H9 (cell line): ENCODE measurements at regions not wholly inside any gene's neighbourhood (a gene's known extent, or its start where the extent isn't known, plus 50 kb on each side); places are given as distances from the start of the nearest gene placed in this dataset.

ENCODE experiments used
- DNase-seq: peaks from one replicate; pipeline ENCODE4 v3.0.0-alpha.2; 2017
- H2AFZ ChIP-seq: one replicate; pipeline ENCODE4 v1.6.1; 2013; ENCODE audit warnings: mild to moderate bottlenecking, low read length, control low read depth, moderate library complexity
- H2AK5ac ChIP-seq: 2 replicates; pipeline ENCODE4 v1.6.1; 2013; ENCODE audit warnings: low read length, control low read depth, mixed read lengths; ENCODE audit not compliant: insufficient read length
- H2BK120ac ChIP-seq: one replicate; pipeline ENCODE4 v1.6.1; 2013; ENCODE audit warnings: low read depth, mild to moderate bottlenecking, low read length, control low read depth, inconsistent platforms; ENCODE audit not compliant: poor library complexity, severe bottlenecking
- H2BK12ac ChIP-seq: 2 replicates; pipeline ENCODE4 v1.6.1; 2013; ENCODE audit warnings: low read length, control low read depth, mixed read lengths, low read depth; ENCODE audit not compliant: insufficient read length
- H2BK15ac ChIP-seq: 2 replicates; pipeline ENCODE4 v1.6.1; 2013; ENCODE audit warnings: low read depth, low read length, control low read depth
- H2BK20ac ChIP-seq: one replicate; pipeline ENCODE4 v1.6.1; 2013; ENCODE audit warnings: low read depth, mild to moderate bottlenecking, low read length, control low read depth, inconsistent platforms; ENCODE audit not compliant: poor library complexity, severe bottlenecking
- H2BK5ac ChIP-seq: 2 replicates; pipeline ENCODE4 v1.6.1; 2013; ENCODE audit warnings: low read length, control low read depth, mixed read lengths; ENCODE audit not compliant: insufficient read length
- H3K14ac ChIP-seq: 2 replicates; pipeline ENCODE4 v1.6.1; 2013; ENCODE audit warnings: low read length, control low read depth; ENCODE audit not compliant: insufficient read depth
- H3K18ac ChIP-seq: 2 replicates; pipeline ENCODE4 v1.6.1; 2013; ENCODE audit warnings: low read depth, mild to moderate bottlenecking, mixed read lengths, low read length, control low read depth; ENCODE audit not compliant: insufficient read length
- H3K23ac ChIP-seq: 2 replicates; pipeline ENCODE4 v1.6.1; 2013; ENCODE audit warnings: low read length, control low read depth, mixed read lengths, low read depth; ENCODE audit not compliant: insufficient read length
- H3K23me2 ChIP-seq: 2 replicates; pipeline ENCODE4 v1.6.1; 2013; ENCODE audit warnings: low read depth, mild to moderate bottlenecking, mixed read lengths, low read length, control low read depth; ENCODE audit not compliant: insufficient read length, poor library complexity, severe bottlenecking
- H3K27ac ChIP-seq: 2 replicates; pipeline ENCODE4 v1.5.1; 2013; ENCODE audit warnings: low read length, control low read depth, mixed read lengths, low read depth; ENCODE audit not compliant: insufficient read length
- H3K27me3 ChIP-seq: 2 replicates; pipeline ENCODE4 v1.6.1; 2013; ENCODE audit warnings: low read length, control low read depth, inconsistent platforms; ENCODE audit not compliant: insufficient read depth
- H3K4ac ChIP-seq: 2 replicates; pipeline ENCODE4 v1.6.1; 2013; ENCODE audit warnings: low read depth, mild to moderate bottlenecking, control low read depth, inconsistent platforms, low read length, moderate library complexity
- H3K4me1 ChIP-seq: 2 replicates; pipeline ENCODE4 v1.6.1; 2013; ENCODE audit warnings: low read length, control low read depth, inconsistent platforms; ENCODE audit not compliant: insufficient read depth
- H3K4me2 ChIP-seq: 2 replicates; pipeline ENCODE4 v1.6.1; 2013; ENCODE audit warnings: low read length, control low read depth, mixed read lengths; ENCODE audit not compliant: insufficient read length, insufficient read depth
- H3K56ac ChIP-seq: 2 replicates; pipeline ENCODE4 v1.6.1; 2013; ENCODE audit warnings: low read depth, mild to moderate bottlenecking, mixed read lengths, low read length, control low read depth; ENCODE audit not compliant: insufficient read length
- H3K79me1 ChIP-seq: 2 replicates; pipeline ENCODE4 v1.6.1; 2013; ENCODE audit warnings: low read depth, mild to moderate bottlenecking, moderate library complexity, low read length, control low read depth, inconsistent platforms; ENCODE audit not compliant: insufficient read depth, poor library complexity, severe bottlenecking
- H3K79me2 ChIP-seq: 2 replicates; pipeline ENCODE4 v1.6.1; 2013; ENCODE audit warnings: low read length, control low read depth, inconsistent platforms; ENCODE audit not compliant: insufficient read depth
- H3K9ac ChIP-seq: 2 replicates; pipeline ENCODE4 v1.6.1; 2013; ENCODE audit warnings: low read length, control low read depth, mixed read lengths; ENCODE audit not compliant: insufficient read length; ENCODE audit errors: extremely low read depth
- H3K9me3 ChIP-seq: one replicate; pipeline ENCODE4 v1.6.1; 2013; ENCODE audit warnings: low read depth, low read length, inconsistent platforms; ENCODE audit not compliant: control insufficient read depth
- H3T11ph ChIP-seq: one replicate; pipeline ENCODE4 v1.6.1; 2013; ENCODE audit warnings: mild to moderate bottlenecking, low read length, control low read depth, inconsistent platforms
- H4K20me1 ChIP-seq: one replicate; pipeline ENCODE4 v1.6.1; 2013; ENCODE audit not compliant: control insufficient read depth, insufficient read length, insufficient read depth
- H4K5ac ChIP-seq: 2 replicates; pipeline ENCODE4 v1.6.1; 2013; ENCODE audit warnings: low read depth, mild to moderate bottlenecking, mixed read lengths, low read length, control low read depth; ENCODE audit not compliant: insufficient read length
- H4K8ac ChIP-seq: replicated peaks from 2 replicates; pipeline ENCODE4 v1.6.1; 2013; ENCODE audit warnings: low read length, control low read depth, mixed read lengths, low read depth; ENCODE audit not compliant: insufficient read length
- H4K91ac ChIP-seq: 2 replicates; pipeline ENCODE4 v1.6.1; 2013; ENCODE audit warnings: low read depth, mild to moderate bottlenecking, moderate library complexity, mixed read lengths, low read length, control low read depth; ENCODE audit not compliant: insufficient read length
- H3K27ac Mint-ChIP-seq, 3 experiments: 2 replicates in 2 of 3; 3 replicates in 1 of 3; pipeline ENCODE4 v1.8.0; 2020 to 2021; ENCODE audit warnings: mixed read lengths in 3 of 3, mild to moderate bottlenecking in 1 of 3, moderate library complexity in 1 of 3
- H3K27me3 Mint-ChIP-seq: 2 replicates; pipeline ENCODE4 v1.8.0; 2021; ENCODE audit warnings: low read depth, mild to moderate bottlenecking, moderate library complexity, mixed read lengths
- H3K36me3 Mint-ChIP-seq, 3 experiments: 2 replicates in 2 of 3; 3 replicates in 1 of 3; pipeline ENCODE4 v1.8.0; 2020 to 2021; ENCODE audit warnings: low read depth in 3 of 3, mixed read lengths in 3 of 3; ENCODE audit not compliant: insufficient read depth in 1 of 3
- H3K4me1 Mint-ChIP-seq, 2 experiments: 2 replicates each; pipeline ENCODE4 v1.8.0; 2020; ENCODE audit warnings: mixed read lengths in 2 of 2
- H3K4me3 Mint-ChIP-seq, 2 experiments: 2 replicates in 1 of 2; 3 replicates in 1 of 2; pipeline ENCODE4 v1.8.0; 2020 to 2021; ENCODE audit warnings: mild to moderate bottlenecking in 2 of 2, mixed read lengths in 2 of 2, moderate library complexity in 1 of 2
- H3K9me3 Mint-ChIP-seq, 2 experiments: 2 replicates in 1 of 2; 3 replicates in 1 of 2; pipeline ENCODE4 v1.8.0; 2020; ENCODE audit warnings: mild to moderate bottlenecking in 2 of 2, mixed read lengths in 2 of 2, moderate library complexity in 1 of 2
- CTCF ChIP-seq: fragments of 200-600 bp; sonication (generic); conservative IDR thresholded peaks from 3 replicates; pipeline ENCODE4 v1.8.0; 2021; ENCODE audit warnings: antibody characterized with exemption, mild to moderate bottlenecking
- WGBS: extraction: QIAGEN DNeasy Blood & Tissue Kit; methylation state at CpG from one replicate; pipeline ENCODE4 v1.1.7; 2013; ENCODE audit warnings: missing lambda C conversion rate, low lambda C conversion rate, mixed read lengths; ENCODE audit not compliant: insufficient read length; ENCODE audit errors: extremely low coverage; 5-methylcytosine and 5-hydroxymethylcytosine counted together

- Histone ChIP-seq H3K79me1 (no peaks in the 10 kb centered on the region), H3K56ac (no peak overlapping the region), H3T11ph (no peak overlapping the region), H2AFZ (no peak overlapping the region), H3K79me2 (no peaks in the 10 kb centered on the region), H4K20me1 (no peaks in the 10 kb centered on the region), H2BK15ac (no peak overlapping the region), H2BK12ac (no peak overlapping the region), H2BK120ac (no peak overlapping the region), H3K9ac (no peak overlapping the region), H4K91ac (no peak overlapping the region), H3K27me3 (no peaks in the 10 kb centered on the region), H3K4me1 (no peaks in the 10 kb centered on the region), H3K9me3 (no peaks in the 10 kb centered on the region), H3K14ac (no peak overlapping the region), H2BK5ac (no peak overlapping the region), H2AK5ac (no peak overlapping the region), H2BK20ac (no peak overlapping the region), H3K23me2 (no peaks in the 10 kb centered on the region), H3K4ac (no peak overlapping the region), H3K18ac (no peak overlapping the region), H4K5ac (no peak overlapping the region), H3K4me2 (no peak overlapping the region), H3K27ac (no peak overlapping the region), H4K8ac (no peak overlapping the region), H3K23ac (no peak overlapping the region)
- Mint-ChIP-seq H3K36me3 (no peaks in the 10 kb centered on the region), H3K9me3 (no peaks in the 10 kb centered on the region; a peak in 1 of 5 replicates), H3K27me3 (no peaks in the 10 kb centered on the region), H3K27ac (no peak overlapping the region), H3K4me1 (peaks cover 10 to 11% of the 10 kb centered on the region in 2 experiments), H3K4me3 (no peak overlapping the region)
- TF ChIP-seq CTCF: no peak
- no peak for DNase-seq
- WGBS: no CpG with 5 or more reads among the region's 1 CpG
Observed at GRCh38 chr10:128854204-128854603, 612.8 kb upstream of the MGMT start.
